GM13977 (cell line): ENCODE measurements at regions not wholly inside any gene's neighbourhood (a gene's known extent, or its start where the extent isn't known, plus 50 kb on each side); places are given as distances from the start of the nearest gene placed in this dataset.

Experiments used
- DNase-seq: peaks from one replicate; pipeline ENCODE4 v3.0.0; 2012; ENCODE audit warnings: low spot score
- in situ Hi-C: fragments of 300-500 bp; cut with MboI; formaldehyde crosslinking; loops from one replicate; pipeline ENCODE4 v1.12.0; 2022; ENCODE audit warnings: low sequenced_read_pairs, low pct_unique_long_range_greater_than_20kb, mixed read lengths, inconsistent platforms; ENCODE audit not compliant: unreplicated experiment
- TF ChIP-seq, protein P1 (sequence below): IDR thresholded peaks from 2 replicates; pipeline ENCODE4 v1.5.1; 2012; ENCODE audit warnings: mild to moderate bottlenecking, control low read depth; ENCODE audit not compliant: insufficient read depth; ENCODE audit errors: extremely low read depth, missing control alignments

DNA sequence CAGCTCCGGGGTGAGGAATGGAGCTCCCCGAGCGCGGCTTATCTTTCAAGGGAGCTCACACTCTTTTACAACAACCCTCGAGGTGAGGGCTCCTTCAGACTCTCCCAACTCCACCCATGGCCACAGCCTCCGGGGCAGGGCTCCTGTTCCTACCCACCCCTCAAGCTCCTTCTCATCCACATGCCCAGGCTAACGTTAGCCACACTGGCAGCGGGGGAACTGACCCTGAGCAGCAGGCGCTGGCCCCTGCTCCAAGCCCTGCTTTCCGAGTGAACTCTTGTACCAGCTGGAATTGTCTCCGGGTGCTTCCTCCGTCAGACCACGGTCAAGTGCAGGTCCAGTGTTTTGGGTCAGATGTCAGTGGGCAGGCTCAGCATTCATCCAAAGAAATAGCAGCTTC, 89.4 kb downstream of the ANKRD10 start:
- DNase-seq, result no peak
- TF ChIP-seq, protein P1, sequence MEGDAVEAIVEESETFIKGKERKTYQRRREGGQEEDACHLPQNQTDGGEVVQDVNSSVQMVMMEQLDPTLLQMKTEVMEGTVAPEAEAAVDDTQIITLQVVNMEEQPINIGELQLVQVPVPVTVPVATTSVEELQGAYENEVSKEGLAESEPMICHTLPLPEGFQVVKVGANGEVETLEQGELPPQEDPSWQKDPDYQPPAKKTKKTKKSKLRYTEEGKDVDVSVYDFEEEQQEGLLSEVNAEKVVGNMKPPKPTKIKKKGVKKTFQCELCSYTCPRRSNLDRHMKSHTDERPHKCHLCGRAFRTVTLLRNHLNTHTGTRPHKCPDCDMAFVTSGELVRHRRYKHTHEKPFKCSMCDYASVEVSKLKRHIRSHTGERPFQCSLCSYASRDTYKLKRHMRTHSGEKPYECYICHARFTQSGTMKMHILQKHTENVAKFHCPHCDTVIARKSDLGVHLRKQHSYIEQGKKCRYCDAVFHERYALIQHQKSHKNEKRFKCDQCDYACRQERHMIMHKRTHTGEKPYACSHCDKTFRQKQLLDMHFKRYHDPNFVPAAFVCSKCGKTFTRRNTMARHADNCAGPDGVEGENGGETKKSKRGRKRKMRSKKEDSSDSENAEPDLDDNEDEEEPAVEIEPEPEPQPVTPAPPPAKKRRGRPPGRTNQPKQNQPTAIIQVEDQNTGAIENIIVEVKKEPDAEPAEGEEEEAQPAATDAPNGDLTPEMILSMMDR, result no peak
- in situ Hi-C loops, result no loop called here

DNA sequence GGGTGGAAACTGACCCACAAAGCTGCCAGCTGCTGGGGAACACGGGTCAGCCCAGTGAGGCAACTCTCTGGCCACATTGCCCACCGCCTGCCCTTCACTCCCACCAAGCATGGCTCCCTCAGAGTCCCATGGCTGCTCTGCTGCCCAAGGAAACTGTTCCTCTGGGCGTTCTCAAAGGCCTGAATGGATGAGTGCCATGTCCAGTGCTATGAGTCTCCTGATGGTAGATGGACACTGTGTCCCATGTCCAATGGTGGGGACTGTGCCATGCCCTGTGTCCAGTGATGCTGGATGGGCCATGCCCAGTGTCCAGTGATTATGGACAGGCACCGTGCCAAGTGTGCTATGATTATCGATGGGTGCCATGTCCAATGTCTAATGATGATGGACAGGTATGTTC, 88.8 kb downstream of the ANKRD10 start:
- in situ Hi-C loops, result no loop called here
- no peak for DNase-seq
- TF ChIP-seq, protein P1, result no peak

DNA sequence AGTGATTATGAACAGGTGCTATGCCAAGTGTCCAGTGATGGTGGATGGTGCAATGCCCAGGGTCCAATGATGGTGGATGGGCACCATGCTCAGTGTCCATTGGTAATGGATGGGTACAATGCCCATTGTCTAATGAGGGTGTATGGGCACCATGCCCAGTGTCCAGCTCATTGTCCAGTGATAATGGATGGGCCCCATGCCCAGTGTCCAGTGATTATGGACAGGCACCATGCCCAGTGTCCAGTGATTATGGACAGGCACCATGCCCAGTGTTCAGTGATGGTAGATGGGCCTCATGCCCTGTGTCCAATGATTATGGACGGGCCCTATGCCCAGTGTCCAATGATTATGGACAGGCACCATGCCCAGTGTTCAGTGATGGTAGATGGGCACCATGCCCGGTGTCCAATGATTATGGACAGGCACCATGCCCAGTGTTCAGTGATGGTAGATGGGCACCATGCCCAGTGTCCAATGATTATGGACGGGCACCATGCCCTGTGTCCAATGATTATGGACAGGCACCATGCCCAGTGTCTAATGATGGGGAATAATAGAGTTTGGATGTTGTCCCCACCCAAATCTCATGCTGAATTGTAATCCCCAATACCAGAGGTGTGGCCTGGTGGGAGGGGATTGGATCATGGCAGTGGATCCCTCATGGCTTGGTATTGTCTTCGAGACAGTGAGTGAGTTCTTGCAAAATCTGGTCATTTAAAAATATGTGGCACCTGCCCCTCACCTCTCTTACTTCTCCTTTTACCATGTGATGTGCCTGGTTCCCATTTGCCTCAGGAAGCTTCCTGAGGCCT, 87.8 kb downstream of the ANKRD10 start:
- in situ Hi-C loops, result no loop called here
- no peak for DNase-seq
- TF ChIP-seq, protein P1, result no peak
